ENCODE measurements at regions not wholly inside any gene's neighbourhood (a gene's known extent, or its start where the extent isn't known, plus 50 kb on each side); places are given as distances from the start of the nearest gene placed in this dataset.

DNA sequence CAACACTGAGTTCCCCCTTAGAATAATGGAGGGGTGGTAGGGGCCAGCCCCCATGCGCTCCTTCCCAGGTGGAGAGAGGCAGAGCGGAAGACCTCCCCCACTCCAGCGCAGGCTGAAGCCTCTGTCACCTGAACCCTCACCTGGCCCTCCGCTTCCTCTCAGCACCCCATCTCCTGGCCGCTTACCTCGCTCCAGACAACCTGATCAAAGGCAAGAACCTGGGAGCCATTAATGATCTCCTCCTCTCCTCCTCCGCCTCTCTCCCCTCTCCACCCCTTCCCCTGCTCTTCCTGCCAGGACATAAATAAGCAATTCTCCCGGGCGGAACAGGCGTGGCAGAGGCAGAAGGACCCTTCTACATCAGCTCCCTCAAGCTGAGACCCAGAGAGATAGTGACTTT is 110.2 kb upstream of the LHX1 start:
- TF ChIP-seq, protein P1, sequence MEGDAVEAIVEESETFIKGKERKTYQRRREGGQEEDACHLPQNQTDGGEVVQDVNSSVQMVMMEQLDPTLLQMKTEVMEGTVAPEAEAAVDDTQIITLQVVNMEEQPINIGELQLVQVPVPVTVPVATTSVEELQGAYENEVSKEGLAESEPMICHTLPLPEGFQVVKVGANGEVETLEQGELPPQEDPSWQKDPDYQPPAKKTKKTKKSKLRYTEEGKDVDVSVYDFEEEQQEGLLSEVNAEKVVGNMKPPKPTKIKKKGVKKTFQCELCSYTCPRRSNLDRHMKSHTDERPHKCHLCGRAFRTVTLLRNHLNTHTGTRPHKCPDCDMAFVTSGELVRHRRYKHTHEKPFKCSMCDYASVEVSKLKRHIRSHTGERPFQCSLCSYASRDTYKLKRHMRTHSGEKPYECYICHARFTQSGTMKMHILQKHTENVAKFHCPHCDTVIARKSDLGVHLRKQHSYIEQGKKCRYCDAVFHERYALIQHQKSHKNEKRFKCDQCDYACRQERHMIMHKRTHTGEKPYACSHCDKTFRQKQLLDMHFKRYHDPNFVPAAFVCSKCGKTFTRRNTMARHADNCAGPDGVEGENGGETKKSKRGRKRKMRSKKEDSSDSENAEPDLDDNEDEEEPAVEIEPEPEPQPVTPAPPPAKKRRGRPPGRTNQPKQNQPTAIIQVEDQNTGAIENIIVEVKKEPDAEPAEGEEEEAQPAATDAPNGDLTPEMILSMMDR (IDR thresholded peaks at IDR 0.05): no peak
- TF ChIP-seq POLR2A (IDR thresholded peaks at IDR 0.05): no peak

Data from adrenal gland (tissue), 5 donors.